Stimulated activated naive CD4-positive, alpha-beta T cell treated with Interleukin-2 at 50 U/mL for 16 hours (primary cell): ENCODE measurements at regions not wholly inside any gene's neighbourhood (a gene's known extent, or its start where the extent isn't known, plus 50 kb on each side); places are given as distances from the start of the nearest gene placed in this dataset.

Source experiments
- DNase-seq: peaks from one replicate; lab custom pipeline; 2025; lab: John Stamatoyannopoulos, UW

GRCh38 chr2:217160103-217160743 lies 300.4 kb upstream of the TNP1 start:
- DNase-seq, result no peak

GRCh38 chr2:217158928-217159327 lies 299.1 kb upstream of the TNP1 start:
- DNase-seq, result no peak

GRCh38 chr2:217157581-217157980 lies 297.7 kb upstream of the TNP1 start:
- no peak for DNase-seq

- DNase-seq, result no peak
Observed at GRCh38 chr2:217156801-217157200, 296.9 kb upstream of the TNP1 start.

- no peak for DNase-seq
Observed at GRCh38 chr2:217154923-217155322, 295.1 kb upstream of the TNP1 start.

GRCh38 chr2:217153510-217153909 lies 293.6 kb upstream of the TNP1 start:
- no peak for DNase-seq

GRCh38 chr2:217152831-217153230 lies 293.0 kb upstream of the TNP1 start:
- DNase-seq, result no peak

GRCh38 chr2:217151509-217152206 lies 291.8 kb upstream of the TNP1 start:
- no peak for DNase-seq

GRCh38 chr2:217150236-217150635 lies 290.4 kb upstream of the TNP1 start:
- DNase-seq, result no peak

- no peak for DNase-seq
Observed at GRCh38 chr2:217149087-217149660, 289.3 kb upstream of the TNP1 start.

GRCh38 chr2:217147818-217148217 lies 288.0 kb upstream of the TNP1 start:
- no peak for DNase-seq

GRCh38 chr2:217146956-217147355 lies 287.1 kb upstream of the TNP1 start:
- DNase-seq, result no peak

GRCh38 chr2:217142649-217143266 lies 282.9 kb upstream of the TNP1 start:
- no peak for DNase-seq

- no peak for DNase-seq
Observed at GRCh38 chr2:217138284-217138683, 278.4 kb upstream of the TNP1 start.

- DNase-seq, result no peak
Observed at GRCh38 chr2:217127744-217128143, 267.9 kb upstream of the TNP1 start.

- DNase-seq, result no peak
Observed at GRCh38 chr2:217125014-217125413, 265.1 kb upstream of the TNP1 start.

GRCh38 chr2:217124050-217124449 lies 264.2 kb upstream of the TNP1 start:
- no peak for DNase-seq

- no peak for DNase-seq
Observed at GRCh38 chr2:217121565-217121964, 261.7 kb upstream of the TNP1 start.

- no peak for DNase-seq
Observed at GRCh38 chr2:217120429-217120828, 260.6 kb upstream of the TNP1 start.

- no peak for DNase-seq
Observed at GRCh38 chr2:217118559-217119284, 258.9 kb upstream of the TNP1 start.

- no peak for DNase-seq
Observed at GRCh38 chr2:217117523-217117922, 257.7 kb upstream of the TNP1 start.

- no peak for DNase-seq
Observed at GRCh38 chr2:217116610-217117009, 256.7 kb upstream of the TNP1 start.
